GM12878 (cell line): ENCODE measurements at regions not wholly inside any gene's neighbourhood (a gene's known extent, or its start where the extent isn't known, plus 50 kb on each side); places are given as distances from the start of the nearest gene placed in this dataset.

ENCODE experiments used
- ATAC-seq: fragments of 200-7000 bp; cut with Tn5 transposase; 3 replicates; pipeline ENCODE4 v1.9.1; 2020; ENCODE audit warnings: mild to moderate bottlenecking, moderate library complexity
- BruUV-seq: library from RNA; stranded (reverse); fragments of 400-500 nt; replicated peaks from 2 replicates; lab custom pipeline; 2021; lab: Mats Ljungman, UMichigan
- CTCF ChIA-PET: fragments of 300-600 bp; sonication (Branson Sonifier 250); formaldehyde crosslinking; extraction: SDS; loops from one replicate; lab custom pipeline; 2021; ENCODE audit warnings: inconsistent platforms; lab: Yijun Ruan, JAX
- POLR2A ChIA-PET: fragments of 350-600 bp; formaldehyde crosslinking; extraction: SDS; loops from one replicate; lab custom pipeline; 2021; ENCODE audit warnings: inconsistent platforms; lab: Charles Lee
- RAD21 ChIA-PET: fragments of 300-600 bp; sonication (Branson Sonifier 250); formaldehyde crosslinking; loops from one replicate; lab custom pipeline; 2023; ENCODE audit warnings: antibody characterized with exemption; ENCODE audit not compliant: unreplicated experiment; lab: Charles Lee
- SMC1A ChIA-PET: fragments of 300-600 bp; sonication (Branson Sonifier 250); formaldehyde crosslinking; loops from one replicate; lab custom pipeline; 2023; ENCODE audit not compliant: unreplicated experiment, uncharacterized antibody; lab: Charles Lee
- DNase-seq: peaks from one replicate; pipeline ENCODE4 v3.0.0-alpha.2; 2011; ENCODE audit warnings: low read depth, low spot score
- FAIRE-seq: peaks from 3 replicates; lab custom pipeline; 2011; peaks lifted over from hg19 to GRCh38; lab: Jason Lieb, UNC
- H2AFZ ChIP-seq: 2 replicates; pipeline ENCODE4 v1.6.0; 2011; ENCODE audit warnings: low read depth, low read length, control low read depth; ENCODE audit not compliant: control insufficient read depth
- H3K27ac ChIP-seq: 2 replicates; pipeline ENCODE4 v1.5.1; 2011; ENCODE audit warnings: control low read depth; ENCODE audit not compliant: control insufficient read depth, insufficient read depth
- H3K27me3 ChIP-seq, 2 experiments: replicated peaks in 1 of 2; 2 replicates each; pipeline versions ENCODE4 v1.6.0 to v1.6.1; 2011; ENCODE audit warnings: low read length in 1 of 2; ENCODE audit not compliant: control insufficient read depth in 2 of 2, insufficient read depth in 2 of 2
- H3K36me3 ChIP-seq, 2 experiments: 2 replicates each; pipeline ENCODE4 v1.5.1; 2011; ENCODE audit warnings: low read length in 1 of 2; ENCODE audit not compliant: control insufficient read depth in 2 of 2, insufficient read depth in 2 of 2
- H3K4me1 ChIP-seq: 2 replicates; pipeline ENCODE4 v1.6.1; 2011; ENCODE audit warnings: mild to moderate bottlenecking, low read length, moderate library complexity, mixed read lengths; ENCODE audit not compliant: control insufficient read depth, insufficient read depth
- H3K4me2 ChIP-seq: 2 replicates; pipeline ENCODE4 v1.6.0; 2011; ENCODE audit warnings: control low read depth; ENCODE audit not compliant: control insufficient read depth, insufficient read depth
- H3K4me3 ChIP-seq: fragments of 200-600 bp; sonication (generic); 2 replicates; pipeline ENCODE4 v1.5.1; 2016
- H3K79me2 ChIP-seq: 2 replicates; pipeline ENCODE4 v1.6.0; 2011; ENCODE audit warnings: low read length; ENCODE audit not compliant: control insufficient read depth, insufficient read depth
- H3K9ac ChIP-seq: 2 replicates; pipeline ENCODE4 v1.8.0; 2011; ENCODE audit warnings: low read length, control low read depth, mixed read lengths; ENCODE audit not compliant: control insufficient read depth, insufficient read depth
- H3K9me3 ChIP-seq: replicated peaks from 3 replicates; pipeline ENCODE4 v1.5.1; 2011; ENCODE audit warnings: mild to moderate bottlenecking, low read length; ENCODE audit not compliant: control insufficient read depth, insufficient read depth
- H4K20me1 ChIP-seq: 2 replicates; pipeline ENCODE4 v1.6.0; 2011; ENCODE audit not compliant: control insufficient read depth, insufficient read depth
- BRCA1 ChIP-seq: IDR thresholded peaks from 2 replicates; pipeline ENCODE4 v1.6.1; 2011; ENCODE audit warnings: low read depth, low read length, improper control_type of control experiment
- CBFB ChIP-seq: IDR thresholded peaks from 2 replicates; pipeline ENCODE4 v1.6.1; 2016; ENCODE audit warnings: antibody characterized with exemption, low read depth
- CHD1 ChIP-seq: IDR thresholded peaks from 2 replicates; pipeline ENCODE4 v1.6.1; 2012; ENCODE audit warnings: low read depth, low read length, improper control_type of control experiment
- ESRRA ChIP-seq: IDR thresholded peaks from 2 replicates; pipeline ENCODE4 v1.6.1; 2012; ENCODE audit warnings: mild to moderate bottlenecking, low read length, improper control_type of control experiment
- GABPA ChIP-seq: IDR thresholded peaks from 2 replicates; pipeline ENCODE4 v1.6.1; 2014; ENCODE audit warnings: antibody characterized with exemption, low read depth, mild to moderate bottlenecking, inconsistent platforms
- JUND ChIP-seq: IDR thresholded peaks from 2 replicates; pipeline ENCODE4 v1.6.1; 2012; ENCODE audit warnings: low read depth, mild to moderate bottlenecking, low read length, improper control_type of control experiment, moderate library complexity
- MXI1 ChIP-seq: fragments of 150-350 bp; IDR thresholded peaks from 2 replicates; pipeline ENCODE4 v1.6.1; 2011; ENCODE audit warnings: low read depth, mild to moderate bottlenecking, inconsistent platforms, low read length, improper control_type of control experiment
- POLR2AphosphoS5 ChIP-seq: IDR thresholded peaks from 2 replicates; pipeline ENCODE4 v1.6.1; 2011; ENCODE audit warnings: mild to moderate bottlenecking, low read length, inconsistent platforms
- SP1 ChIP-seq: IDR thresholded peaks from one replicate; pipeline ENCODE4 v1.6.1; 2011; ENCODE audit warnings: low read depth, low read length
- TAF1 ChIP-seq: IDR thresholded peaks from 2 replicates; pipeline ENCODE4 v1.6.1; 2011; ENCODE audit warnings: mild to moderate bottlenecking, low read depth, low read length, borderline replicate concordance
- TCF12 ChIP-seq: IDR thresholded peaks from 2 replicates; pipeline ENCODE4 v1.6.1; 2011; ENCODE audit warnings: low read depth, mild to moderate bottlenecking, low read length
- ZNF687 ChIP-seq: fragments of 450-650 bp; IDR thresholded peaks from 2 replicates; pipeline ENCODE4 v1.6.1; 2017; ENCODE audit warnings: mild to moderate bottlenecking, moderate library complexity
- whole genome bisulfite sequencing: methylation state at CpG from one replicate; pipeline ENCODE4 v1.1.6; 2016; ENCODE audit warnings: low lambda C conversion rate; ENCODE audit not compliant: insufficient replicate concordance, insufficient coverage; ENCODE audit errors: missing lambda C conversion rate; 5-methylcytosine and 5-hydroxymethylcytosine counted together
- in situ Hi-C: fragments of 300-500 bp; cut with MboI; formaldehyde crosslinking; loops from 9 replicates; pipeline ENCODE4 v1.14.3; 2018; ENCODE audit warnings: mixed read lengths
- intact Hi-C: fragments of 100-400 bp; cut with micrococcal nuclease; formaldehyde crosslinking; loops from one replicate; pipeline ENCODE4 v1.14.2; 2022; ENCODE audit not compliant: unreplicated experiment

- SMC1A ChIA-PET = no interaction called here
- no peak overlapping the region for H2AFZ ChIP-seq
- FAIRE-seq (no peak), ATAC-seq (no peak), DNase-seq (no peak)
- H3K4me3 ChIP-seq = no peak overlapping the region
- H3K79me2 ChIP-seq = no peaks in the 10 kb centered on the region
- BruUV-seq = no TSS peak
- no peak overlapping the region for H3K27ac ChIP-seq
- no peak for TF ChIP-seq CBFB
- TF ChIP-seq CHD1 = no peak
- no peak for TF ChIP-seq JUND
- no peak for TF ChIP-seq GABPA
- no peak for TF ChIP-seq MXI1
- TF ChIP-seq TCF12 = no peak
- no peak for TF ChIP-seq SP1
- TF ChIP-seq BRCA1 = no peak
- no peak for TF ChIP-seq TAF1
- H4K20me1 ChIP-seq = no peaks in the 10 kb centered on the region
- POLR2A ChIA-PET = interaction anchor here (0.6 kb wide), 1 partner anchor 82 kb away, joined by 3 read pairs; no protein-coding TSS in a partner anchor
- RAD21 ChIA-PET = no interaction called here
- H3K9me3 ChIP-seq = no peaks in the 10 kb centered on the region
- CTCF ChIA-PET = interaction anchor here (1.4 kb wide), 1 partner anchor 63 kb away, joined by 3 read pairs; no protein-coding TSS in a partner anchor
- intact Hi-C loops = no loop called here
- H3K9ac ChIP-seq = no peak overlapping the region
- 9% methylated on average over 2 of the region's 2 CpGs for WGBS
- no peak overlapping the region for H3K4me2 ChIP-seq
- no peaks in the 10 kb centered on the region for H3K4me1 ChIP-seq
- in situ Hi-C loops = no loop called here
- H3K27me3 ChIP-seq = no peaks in the 10 kb centered on the region
- no peaks in the 10 kb centered on the region for H3K36me3 ChIP-seq
Measured at GRCh38 chr13:34730961-34731360, 211.1 kb upstream of the NBEA start.

DNA sequence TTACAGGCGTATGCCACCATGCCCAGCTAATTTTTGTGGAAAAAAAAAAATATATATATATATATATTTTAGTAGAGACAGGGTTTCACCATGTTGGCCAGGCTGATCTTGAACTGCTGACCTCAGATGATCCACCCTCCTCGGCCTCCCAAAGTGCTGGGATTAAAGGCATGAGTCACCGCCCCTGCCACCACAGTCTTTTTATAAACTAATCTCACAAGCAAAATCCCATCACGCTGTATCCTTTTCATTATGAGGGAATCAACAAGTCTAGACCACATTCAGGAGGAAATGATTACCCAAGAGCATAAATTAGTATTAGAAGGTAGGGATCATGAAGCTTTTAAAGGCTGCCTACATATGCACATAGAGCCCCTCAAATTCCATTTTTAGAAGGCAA lies 210.6 kb upstream of the NBEA start:
- Histone ChIP-seq H4K20me1 (no peaks in the 10 kb centered on the region), H2AFZ (no peak overlapping the region), H3K79me2 (no peaks in the 10 kb centered on the region), H3K27ac (no peak overlapping the region), H3K4me3 (no peak overlapping the region), H3K9me3 (no peaks in the 10 kb centered on the region), H3K9ac (no peak overlapping the region), H3K36me3 (no peaks in the 10 kb centered on the region), H3K27me3 (no peaks in the 10 kb centered on the region), H3K4me2 (no peak overlapping the region), H3K4me1 (no peaks in the 10 kb centered on the region)
- RAD21 ChIA-PET = no interaction called here
- WGBS = 56% methylated on average over 4 of the region's 4 CpGs
- intact Hi-C loops (no loop called here), in situ Hi-C loops (no loop called here)
- CTCF ChIA-PET = no interaction called here
- DNase-seq (no peak), ATAC-seq (no peak), FAIRE-seq (no peak)
- POLR2A ChIA-PET = no interaction called here
- no peak for TF ChIP-seq POLR2AphosphoS5
- no peak for TF ChIP-seq ESRRA
- no peak for TF ChIP-seq ZNF687
- SMC1A ChIA-PET = interaction anchor here (0.7 kb wide), 1 partner anchor 440 kb away, joined by 3 read pairs; no protein-coding TSS in a partner anchor
- no TSS peak for BruUV-seq
